Esophagus muscularis mucosa (tissue), 4 donors: ENCODE measurements at regions not wholly inside any gene's neighbourhood (a gene's known extent, or its start where the extent isn't known, plus 50 kb on each side); places are given as distances from the start of the nearest gene placed in this dataset.

Source experiments
- DNase-seq: peaks from one replicate; pipeline ENCODE4 v3.0.0-alpha.2; 2017; ENCODE audit errors: extremely low spot score
- H3K27ac ChIP-seq, 4 donors: fragments of 200-600 bp; sonication (generic); replicated peaks in 1 of 4; 1 replicate in 3 of 4; 2 replicates in 1 of 4; pipeline ENCODE4 v1.5.1; 2016 to 2019; ENCODE audit warnings: mild to moderate bottlenecking in 1 of 4
- H3K27me3 ChIP-seq, 4 donors: fragments of 200-600 bp; sonication (generic); one replicate each; pipeline versions ENCODE4 v1.5.1 to v1.6.0; 2016 to 2019
- H3K36me3 ChIP-seq, 4 donors: fragments of 200-600 bp; sonication (generic); one replicate each; pipeline ENCODE4 v1.5.1; 2016 to 2019
- H3K4me1 ChIP-seq, 4 donors: fragments of 200-600 bp; sonication (generic); one replicate each; pipeline ENCODE4 v1.5.1; 2016 to 2019
- H3K4me3 ChIP-seq, 4 donors: fragments of 200-600 bp; sonication (generic); 1 replicate in 2 of 4; 2 replicates in 2 of 4; pipeline ENCODE4 v1.5.1; 2016 to 2019; ENCODE audit warnings: mild to moderate bottlenecking in 4 of 4, moderate library complexity in 1 of 4
- H3K9me3 ChIP-seq, 4 donors: fragments of 200-600 bp; sonication (generic); 1 replicate in 3 of 4; 2 replicates in 1 of 4; pipeline ENCODE4 v1.5.1; 2016 to 2019
- EP300 ChIP-seq: sonication (generic); formaldehyde crosslinking; IDR thresholded peaks from one replicate; pipeline ENCODE4 v1.6.1; 2017; ENCODE audit warnings: antibody characterized with exemption
- POLR2A ChIP-seq: fragments of 450-650 bp; IDR thresholded peaks from one replicate; pipeline ENCODE4 v1.6.1; 2017; ENCODE audit warnings: antibody characterized with exemption, moderate library complexity, mild to moderate bottlenecking, low read depth
- POLR2AphosphoS5 ChIP-seq, 2 donors: sonication (generic); formaldehyde crosslinking; IDR thresholded peaks; one replicate each; pipeline ENCODE4 v1.6.1; 2017; ENCODE audit warnings: antibody characterized with exemption in 2 of 2
- WGBS: methylation state at CpG from one replicate; pipeline ENCODE4 v1.1.5; 2018; 5-methylcytosine and 5-hydroxymethylcytosine counted together
- intact Hi-C: fragments of 100-400 bp; cut with DNase I; formaldehyde crosslinking; loops from one replicate; pipeline ENCODE4 v1.15.1; 2023
- TF ChIP-seq, protein P1 (sequence below), 3 experiments: fragments of 200-600 bp in 2 of 3; fragments of 450-650 bp in 1 of 3; sonication (generic) in 2 of 3; IDR thresholded peaks; one replicate each; pipeline ENCODE4 v1.5.1; 2017 to 2019; ENCODE audit warnings: antibody characterized with exemption in 3 of 3, mild to moderate bottlenecking in 2 of 3, moderate library complexity in 1 of 3

DNA sequence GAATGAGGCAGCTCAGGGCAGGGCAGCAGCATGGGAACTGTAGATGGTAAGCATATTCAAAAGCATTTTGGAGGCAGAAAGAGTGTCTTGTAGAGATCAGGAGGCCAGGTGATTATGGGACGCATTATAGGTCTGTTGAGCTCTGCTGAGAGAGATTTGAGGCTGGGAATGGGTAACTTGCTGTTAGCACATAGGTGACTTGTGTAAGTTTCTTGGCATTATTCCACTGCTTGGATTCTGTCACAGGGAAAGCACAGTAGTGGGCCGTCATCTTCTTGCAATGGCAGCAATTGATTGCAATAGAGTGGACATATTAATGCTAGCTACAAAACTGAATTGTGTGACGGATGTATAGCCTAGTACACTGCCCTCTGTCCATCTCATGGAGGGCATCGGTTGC, 434.3 kb upstream of the IGFBP3 start:
- Histone ChIP-seq H3K9me3 (no peaks in the 10 kb centered on the region), H3K4me3 (no peak overlapping the region), H3K36me3 (no peaks in the 10 kb centered on the region), H3K4me1 (no peaks in the 10 kb centered on the region), H3K27ac (no peak overlapping the region), H3K27me3 (peaks cover 0 to 4% (median 0%) of the 10 kb centered on the region in 4 donors)
- no peak for DNase-seq
- TF ChIP-seq POLR2AphosphoS5 (IDR thresholded peaks at IDR 0.05) (no peak), EP300 (no peak), POLR2A (no peak)
- TF ChIP-seq, protein P1, sequence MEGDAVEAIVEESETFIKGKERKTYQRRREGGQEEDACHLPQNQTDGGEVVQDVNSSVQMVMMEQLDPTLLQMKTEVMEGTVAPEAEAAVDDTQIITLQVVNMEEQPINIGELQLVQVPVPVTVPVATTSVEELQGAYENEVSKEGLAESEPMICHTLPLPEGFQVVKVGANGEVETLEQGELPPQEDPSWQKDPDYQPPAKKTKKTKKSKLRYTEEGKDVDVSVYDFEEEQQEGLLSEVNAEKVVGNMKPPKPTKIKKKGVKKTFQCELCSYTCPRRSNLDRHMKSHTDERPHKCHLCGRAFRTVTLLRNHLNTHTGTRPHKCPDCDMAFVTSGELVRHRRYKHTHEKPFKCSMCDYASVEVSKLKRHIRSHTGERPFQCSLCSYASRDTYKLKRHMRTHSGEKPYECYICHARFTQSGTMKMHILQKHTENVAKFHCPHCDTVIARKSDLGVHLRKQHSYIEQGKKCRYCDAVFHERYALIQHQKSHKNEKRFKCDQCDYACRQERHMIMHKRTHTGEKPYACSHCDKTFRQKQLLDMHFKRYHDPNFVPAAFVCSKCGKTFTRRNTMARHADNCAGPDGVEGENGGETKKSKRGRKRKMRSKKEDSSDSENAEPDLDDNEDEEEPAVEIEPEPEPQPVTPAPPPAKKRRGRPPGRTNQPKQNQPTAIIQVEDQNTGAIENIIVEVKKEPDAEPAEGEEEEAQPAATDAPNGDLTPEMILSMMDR (IDR thresholded peaks at IDR 0.05) = no peak
- 94% methylated on average over 4 of the region's 4 CpGs for WGBS
- intact Hi-C loops = no loop called here

DNA sequence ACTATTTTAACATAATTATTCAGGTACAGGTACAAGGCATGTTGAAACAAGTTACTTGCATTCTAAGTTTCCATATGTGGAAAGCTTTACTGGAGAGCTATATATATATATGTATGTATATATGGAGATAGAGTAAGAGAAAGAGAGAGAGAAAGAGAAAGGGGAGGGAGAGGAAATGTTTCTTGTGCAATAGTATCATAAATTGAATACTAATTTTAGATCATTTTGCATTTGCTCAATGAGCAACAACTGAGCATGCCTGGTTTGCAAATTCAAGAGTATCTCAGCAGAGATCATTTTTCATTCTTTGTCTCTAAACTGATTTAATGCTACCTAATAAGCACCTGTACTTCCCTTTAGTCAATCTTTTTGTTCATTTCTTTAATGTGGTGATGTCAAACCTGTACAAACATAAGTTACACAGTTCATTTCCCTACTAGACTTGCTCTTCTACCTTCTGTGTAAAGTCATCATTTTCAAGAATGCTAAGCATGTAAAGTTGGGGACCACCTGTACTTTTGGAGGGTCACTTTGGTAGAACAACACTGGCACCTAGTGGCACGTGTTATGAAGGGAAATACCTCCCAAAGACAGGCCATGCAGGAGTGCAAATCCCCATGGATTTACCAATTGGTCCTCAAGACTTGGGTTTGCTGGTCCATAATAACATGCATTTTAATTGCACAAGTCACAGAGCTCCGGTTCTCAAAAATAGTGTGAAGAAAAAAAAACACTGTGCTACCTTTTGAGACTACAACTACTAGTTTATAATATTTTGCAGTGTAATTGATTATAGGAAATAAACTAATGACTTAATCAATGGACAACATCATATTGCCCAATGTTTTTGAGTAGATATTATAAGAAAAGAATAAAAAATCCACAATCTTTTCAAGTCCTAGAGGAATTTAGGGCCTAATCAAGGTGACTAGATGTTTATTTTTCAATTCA, 431.2 kb upstream of the IGFBP3 start:
- Histone ChIP-seq H3K27me3 (peaks cover 0 to 7% (median 0%) of the 10 kb centered on the region in 4 donors), H3K4me1 (no peaks in the 10 kb centered on the region), H3K36me3 (no peaks in the 10 kb centered on the region), H3K27ac (no peak overlapping the region), H3K9me3 (no peaks in the 10 kb centered on the region), H3K4me3 (no peak overlapping the region)
- intact Hi-C loops = loop anchor here (5.0 kb wide), 1 partner anchor 435 kb away; no protein-coding TSS in a partner anchor
- no peak for DNase-seq
- WGBS = 19% methylated on average over 2 of the region's 2 CpGs
- TF ChIP-seq POLR2AphosphoS5 (IDR thresholded peaks at IDR 0.05) (no peak), EP300 (no peak), POLR2A (no peak)
- TF ChIP-seq, protein P1 (IDR thresholded peaks at IDR 0.05) = peak; percentile 27 to 49 (median 47)

DNA sequence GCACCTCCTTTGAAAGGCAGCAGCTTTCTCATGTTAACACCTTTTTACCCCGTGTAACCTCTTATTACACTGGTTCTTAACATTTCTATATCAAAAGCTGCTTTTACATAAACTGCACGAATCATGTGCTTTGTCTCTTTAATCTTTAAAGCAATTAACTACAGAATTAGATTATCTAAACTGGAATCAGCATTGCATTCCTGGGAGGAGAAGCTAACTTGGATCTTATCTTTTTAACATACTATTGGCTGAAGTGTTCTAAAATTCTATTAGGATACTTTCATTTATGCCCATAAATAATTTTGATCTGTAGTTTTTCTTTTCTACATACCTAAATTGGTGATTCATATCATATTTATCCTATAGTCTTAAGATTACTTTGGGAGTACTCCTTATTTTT, 428.4 kb upstream of the IGFBP3 start:
- no peak for DNase-seq

DNA sequence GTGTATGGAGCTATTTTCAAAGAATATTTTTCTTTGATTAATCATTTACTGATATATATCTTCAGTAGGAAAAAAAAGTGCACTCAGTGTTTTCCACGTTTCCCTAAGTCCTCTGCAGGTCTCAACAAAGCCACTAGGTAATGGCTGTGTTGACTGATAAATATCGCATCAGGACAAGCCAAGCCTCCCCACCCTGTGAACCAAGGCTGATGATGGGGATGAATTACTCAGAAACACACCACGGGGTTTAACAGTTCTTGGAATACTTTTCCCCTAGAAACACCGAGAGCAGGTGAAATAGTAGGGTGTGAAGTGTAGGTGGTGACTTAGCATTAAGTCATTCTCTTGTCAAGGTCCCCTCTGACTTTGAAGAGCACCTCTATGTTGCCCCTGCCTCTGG, 423.5 kb upstream of the IGFBP3 start:
- intact Hi-C loops = no loop called here
- Histone ChIP-seq H3K4me3 (no peak overlapping the region), H3K27ac (no peak overlapping the region), H3K27me3 (no peaks in the 10 kb centered on the region), H3K9me3 (no peaks in the 10 kb centered on the region), H3K36me3 (no peaks in the 10 kb centered on the region), H3K4me1 (no peaks in the 10 kb centered on the region)
- TF ChIP-seq EP300 (no peak), POLR2A (no peak), POLR2AphosphoS5 (IDR thresholded peaks at IDR 0.05) (no peak)
- TF ChIP-seq, protein P1 (IDR thresholded peaks at IDR 0.05) = no peak
- 89% methylated on average over 4 of the region's 4 CpGs for WGBS
- no peak for DNase-seq

More for the DNA sequence above, 428.4 kb upstream of the IGFBP3 start:
- Histone ChIP-seq H3K4me1 (no peaks in the 10 kb centered on the region), H3K36me3 (no peaks in the 10 kb centered on the region), H3K27ac (no peak overlapping the region), H3K9me3 (no peaks in the 10 kb centered on the region), H3K27me3 (peaks cover 0 to 7% (median 0%) of the 10 kb centered on the region in 4 donors), H3K4me3 (no peak overlapping the region)
- intact Hi-C loops = no loop called here
- 59% methylated on average over 2 of the region's 2 CpGs for WGBS
- TF ChIP-seq, protein P1 (IDR thresholded peaks at IDR 0.05) = no peak
- no peak for TF ChIP-seq POLR2AphosphoS5 (IDR thresholded peaks at IDR 0.05)
- TF ChIP-seq EP300 = no peak
- no peak for TF ChIP-seq POLR2A
